NCI-H1417 treated with DMSO at 0.1 percent for 48 hours (cell line): ENCODE measurements at regions not wholly inside any gene's neighbourhood (a gene's known extent, or its start where the extent isn't known, plus 50 kb on each side); places are given as distances from the start of the nearest gene placed in this dataset.
"Not testable (repeated sequence)": the region's sequence is repeated elsewhere in the genome, so short reads cannot be mapped to it uniquely, and the experiment has no call there.

ENCODE experiments used
- DNase-seq: peaks from one replicate; lab custom pipeline; 2025; lab: John Stamatoyannopoulos, UW

- DNase-seq, result not testable (repeated sequence)
These were observed 97.1 kb downstream of the PPIAL4G start for GRCh38 chr1:148386031-148386398.

GRCh38 chr1:148385371-148386030 is 97.6 kb downstream of the PPIAL4G start:
- DNase-seq, result no peak

- no peak for DNase-seq
These were observed 99.1 kb downstream of the PPIAL4G start for GRCh38 chr1:148383966-148384365.

- DNase-seq, result no peak
These were observed 103.4 kb downstream of the PPIAL4G start for GRCh38 chr1:148379697-148380096.

GRCh38 chr1:148379170-148379500 is 104.0 kb downstream of the PPIAL4G start:
- DNase-seq, result no peak

GRCh38 chr1:148377992-148378391 is 105.1 kb downstream of the PPIAL4G start:
- DNase-seq, result not testable (repeated sequence)

GRCh38 chr1:148377045-148377444 is 106.1 kb downstream of the PPIAL4G start:
- DNase-seq, result not testable (repeated sequence)

GRCh38 chr1:148374101-148374500 is 109.0 kb downstream of the PPIAL4G start:
- no peak for DNase-seq

- no peak for DNase-seq
These were observed 109.7 kb downstream of the PPIAL4G start for GRCh38 chr1:148373192-148373925.

GRCh38 chr1:148372731-148373130 is 110.4 kb downstream of the PPIAL4G start:
- no peak for DNase-seq

GRCh38 chr1:148372051-148372726 is 110.9 kb downstream of the PPIAL4G start:
- not testable (repeated sequence) for DNase-seq

GRCh38 chr1:148371551-148371994 is 111.5 kb downstream of the PPIAL4G start:
- not testable (repeated sequence) for DNase-seq

- DNase-seq, result not testable (repeated sequence)
These were observed 112.4 kb downstream of the PPIAL4G start for GRCh38 chr1:148370661-148371060.

GRCh38 chr1:148367596-148367995 is 115.5 kb downstream of the PPIAL4G start:
- DNase-seq, result no peak

GRCh38 chr1:148366136-148366753 is 116.9 kb downstream of the PPIAL4G start:
- not testable (repeated sequence) for DNase-seq

- DNase-seq, result not testable (repeated sequence)
These were observed 118.0 kb downstream of the PPIAL4G start for GRCh38 chr1:148365151-148365550.

- DNase-seq, result not testable (repeated sequence)
These were observed 119.1 kb downstream of the PPIAL4G start for GRCh38 chr1:148363979-148364378.

- DNase-seq, result no peak
These were observed 119.7 kb downstream of the PPIAL4G start for GRCh38 chr1:148363439-148363810.

GRCh38 chr1:148362626-148363438 is 120.3 kb downstream of the PPIAL4G start:
- no peak for DNase-seq

- DNase-seq, result no peak
These were observed 120.9 kb downstream of the PPIAL4G start for GRCh38 chr1:148362216-148362611.

GRCh38 chr1:148361427-148362215 is 121.5 kb downstream of the PPIAL4G start:
- not testable (repeated sequence) for DNase-seq
